D341Med (cell line): ENCODE measurements at regions not wholly inside any gene's neighbourhood (a gene's known extent, or its start where the extent isn't known, plus 50 kb on each side); places are given as distances from the start of the nearest gene placed in this dataset.
A peak's percentile ranks its signal among the peaks of the same experiment; 100 is the strongest.

Experiments used
- DNase-seq: peaks from one replicate; pipeline ENCODE4 v3.0.0; 2012; ENCODE audit warnings: low spot score

GRCh38 chr12:116489116-116489515, 70.1 kb upstream of the MAP1LC3B2 start:
- no peak for DNase-seq

- DNase-seq, result no peak
These were observed 68.7 kb upstream of the MAP1LC3B2 start for GRCh38 chr12:116490471-116490870.

- no peak for DNase-seq
These were observed 66.4 kb upstream of the MAP1LC3B2 start for GRCh38 chr12:116492703-116493324.

- no peak for DNase-seq
These were observed 63.9 kb upstream of the MAP1LC3B2 start for GRCh38 chr12:116495260-116495659.

- no peak for DNase-seq
These were observed 62.1 kb upstream of the MAP1LC3B2 start for GRCh38 chr12:116497051-116497591.

- DNase-seq, result no peak
These were observed 60.7 kb upstream of the MAP1LC3B2 start for GRCh38 chr12:116498471-116498870.

GRCh38 chr12:116502141-116502725, 56.9 kb upstream of the MAP1LC3B2 start:
- DNase-seq, result no peak

- DNase-seq, result no peak
These were observed 56.1 kb upstream of the MAP1LC3B2 start for GRCh38 chr12:116502989-116503496.

- no peak for DNase-seq
These were observed 54.7 kb upstream of the MAP1LC3B2 start for GRCh38 chr12:116504438-116504837.

- no peak for DNase-seq
These were observed 52.5 kb upstream of the MAP1LC3B2 start for GRCh38 chr12:116506697-116507064.

- DNase-seq, result peak; percentile 59
These were observed 50.7 kb upstream of the MAP1LC3B2 start for GRCh38 chr12:116508145-116509121.
